Prostate gland (tissue), 2 donors: ENCODE measurements at regions not wholly inside any gene's neighbourhood (a gene's known extent, or its start where the extent isn't known, plus 50 kb on each side); places are given as distances from the start of the nearest gene placed in this dataset.

Experiments used
- CTCF ChIP-seq, 4 experiments: fragments of 200-600 bp in 2 of 4; fragments of 450-650 bp in 2 of 4; sonication (generic) in 2 of 4; IDR thresholded peaks; 1 replicate in 3 of 4; 2 replicates in 1 of 4; pipeline ENCODE4 v1.5.1; 2016 to 2019; ENCODE audit warnings: antibody characterized with exemption in 4 of 4, mild to moderate bottlenecking in 2 of 4, moderate library complexity in 2 of 4
- POLR2A ChIP-seq: fragments of 450-650 bp; IDR thresholded peaks from one replicate; pipeline ENCODE4 v1.6.1; 2016; ENCODE audit warnings: antibody characterized with exemption, mild to moderate bottlenecking
- POLR2AphosphoS5 ChIP-seq: sonication (generic); formaldehyde crosslinking; IDR thresholded peaks from one replicate; pipeline ENCODE4 v1.6.1; 2017; ENCODE audit warnings: antibody characterized with exemption

DNA sequence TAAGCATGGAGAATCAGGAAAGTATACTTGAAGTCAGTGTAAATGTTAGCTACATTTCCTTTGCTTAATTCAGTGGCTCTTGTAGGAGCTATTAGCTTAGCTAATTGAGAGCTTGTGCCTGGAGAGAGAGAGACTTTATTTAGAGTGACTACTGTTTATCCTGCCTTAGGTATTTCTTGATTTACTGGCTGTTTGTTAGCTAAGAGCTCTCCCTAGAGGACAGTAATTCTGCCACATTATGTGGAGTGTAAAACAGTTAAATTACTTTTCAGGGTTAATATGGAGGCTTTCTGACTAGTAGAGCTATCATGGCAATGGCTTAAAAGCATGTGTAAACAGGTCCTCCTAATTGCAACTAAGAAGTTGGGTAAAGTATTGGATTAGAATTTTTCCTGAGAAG is 306.5 kb upstream of the TECRL start:
- no peak for TF ChIP-seq CTCF (IDR thresholded peaks at IDR 0.05)
- TF ChIP-seq POLR2AphosphoS5 = no peak
- TF ChIP-seq POLR2A = no peak
